K562 (cell line): ENCODE measurements at regions not wholly inside any gene's neighbourhood (a gene's known extent, or its start where the extent isn't known, plus 50 kb on each side); places are given as distances from the start of the nearest gene placed in this dataset.

Experiments
- AFF1 ChIP-seq, 2 experiments: fragments of 450-650 bp; IDR thresholded peaks; 2 replicates each; pipeline ENCODE4 v1.6.1; 2018; ENCODE audit warnings: mild to moderate bottlenecking in 2 of 2, low read depth in 1 of 2; ENCODE audit not compliant: partially characterized antibody in 2 of 2
- ELF4 ChIP-seq: fragments of 450-650 bp; formaldehyde crosslinking; IDR thresholded peaks from 2 replicates; pipeline ENCODE4 v1.4.0; 2022; ENCODE audit warnings: missing genetic modification characterization
- FOXP1 ChIP-seq: sonication (generic); formaldehyde crosslinking; IDR thresholded peaks from 2 replicates; pipeline ENCODE4 v1.8.0; 2022; ENCODE audit warnings: mild to moderate bottlenecking, missing genetic modification reagents
- LCOR ChIP-seq: sonication (generic); formaldehyde crosslinking; IDR thresholded peaks from 2 replicates; pipeline ENCODE4 v1.8.0; 2022; ENCODE audit warnings: mild to moderate bottlenecking, missing genetic modification reagents
- MBD2 ChIP-seq: sonication (generic); IDR thresholded peaks from 2 replicates; pipeline ENCODE4 v1.6.1; 2016; ENCODE audit warnings: low read depth, borderline replicate concordance
- NFIX ChIP-seq: fragments of 250-450 bp; sonication (Bioruptor Pico); IDR thresholded peaks from 2 replicates; pipeline ENCODE4 v1.4.0; 2020; ENCODE audit warnings: low read depth, mild to moderate bottlenecking, moderate library complexity
- NR0B1 ChIP-seq: fragments of 450-650 bp; IDR thresholded peaks from one replicate; pipeline ENCODE4 v1.6.1; 2018; ENCODE audit warnings: mild to moderate bottlenecking, moderate library complexity; ENCODE audit not compliant: partially characterized antibody
- PML ChIP-seq: IDR thresholded peaks from 2 replicates; pipeline ENCODE4 v1.6.1; 2012; ENCODE audit warnings: low read length, inconsistent platforms
- RBM25 ChIP-seq: fragments of 200-400 bp; formaldehyde crosslinking; IDR thresholded peaks from 2 replicates; pipeline ENCODE4 v1.6.1; 2018; ENCODE audit warnings: low read length, low read depth, moderate library complexity; ENCODE audit not compliant: severe bottlenecking
- THRAP3 ChIP-seq: fragments of 450-650 bp; IDR thresholded peaks from 2 replicates; pipeline ENCODE4 v1.6.1; 2016; ENCODE audit warnings: mild to moderate bottlenecking, inconsistent platforms, borderline replicate concordance
- ZNF318 ChIP-seq, 2 experiments: fragments of 450-650 bp; IDR thresholded peaks; 2 replicates each; pipeline ENCODE4 v1.6.1; 2016; ENCODE audit warnings: mild to moderate bottlenecking in 2 of 2, borderline replicate concordance in 1 of 2, low read depth in 1 of 2, moderate library complexity in 1 of 2
- TF ChIP-seq, protein P1 (sequence below): fragments of 250-450 bp; sonication (Bioruptor Pico); IDR thresholded peaks from 2 replicates; pipeline ENCODE4 v1.5.0; 2021

DNA sequence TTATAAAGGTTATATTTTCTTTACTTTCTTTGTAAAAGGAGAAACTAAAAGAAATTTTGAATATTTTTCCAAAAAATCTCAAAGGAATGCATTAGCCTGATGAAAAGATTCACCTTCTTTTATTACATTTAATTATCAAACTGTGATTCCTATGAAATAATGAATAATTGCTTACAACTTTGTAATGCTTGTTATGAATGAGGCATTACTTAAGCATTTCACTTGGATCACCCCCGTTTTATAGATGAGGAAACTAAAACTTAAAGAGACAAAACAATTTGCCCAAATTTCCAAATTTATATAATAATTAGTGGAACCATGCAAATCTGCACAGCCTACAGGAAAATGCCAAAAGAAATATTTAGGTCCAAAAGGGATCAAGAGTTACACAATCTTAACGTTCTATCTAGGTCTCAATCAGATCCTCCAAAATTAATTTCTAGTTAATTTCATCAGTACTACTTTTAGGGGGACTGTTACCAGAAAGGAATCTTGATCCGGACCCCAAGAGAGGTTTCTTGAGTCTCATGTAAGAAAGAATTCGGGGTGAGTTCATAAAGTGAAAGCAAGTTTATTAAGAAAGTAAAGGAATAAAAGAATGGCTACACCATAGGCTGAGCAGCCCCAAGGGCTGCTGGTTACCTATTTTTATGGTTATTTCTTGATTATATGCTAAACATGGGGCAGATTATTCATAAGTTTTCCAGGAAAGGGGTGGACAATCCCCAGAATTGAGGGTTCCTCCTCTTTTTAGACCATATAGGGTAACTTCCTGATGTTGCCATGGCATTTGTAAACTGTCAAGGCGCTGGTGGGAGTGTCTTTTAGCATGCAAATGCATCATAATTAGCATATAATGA is 288.0 kb downstream of the ADGB start (continued):
- TF ChIP-seq ZNF318 (IDR thresholded peaks at IDR 0.05; ENCODE audit: borderline replicate concordance in 1 of 2, low read depth in 1 of 2) (peak; percentile 31 to 86; a peak in 1 of 4 replicates), MBD2 (0 out of 2 replicates have a peak, but pooled peaks have one; percentile 4), FOXP1 (no peak), THRAP3 (peak; percentile 51; the same call in 1 of the 2 replicates), NFIX (CRISPR knock-in tag) (no peak), RBM25 (peak; percentile 13), PML (peak; percentile 93), LCOR (CRISPR knock-in tag) (peak; percentile 65; the same call in 1 of the 2 replicates), ELF4 (CRISPR knock-in tag) (peak; percentile 86), AFF1 (IDR thresholded peaks at IDR 0.05; ENCODE audit: low read depth in 1 of 2, partially characterized antibody in 2 of 2) (peak; percentile 81 to 96), NR0B1 (no peak)
- TF ChIP-seq, protein P1, sequence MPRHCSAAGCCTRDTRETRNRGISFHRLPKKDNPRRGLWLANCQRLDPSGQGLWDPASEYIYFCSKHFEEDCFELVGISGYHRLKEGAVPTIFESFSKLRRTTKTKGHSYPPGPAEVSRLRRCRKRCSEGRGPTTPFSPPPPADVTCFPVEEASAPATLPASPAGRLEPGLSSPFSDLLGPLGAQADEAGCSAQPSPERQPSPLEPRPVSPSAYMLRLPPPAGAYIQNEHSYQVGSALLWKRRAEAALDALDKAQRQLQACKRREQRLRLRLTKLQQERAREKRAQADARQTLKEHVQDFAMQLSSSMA (CRISPR knock-in tag), result peak; percentile 93
